HG03159 (cell line): ENCODE measurements at regions not wholly inside any gene's neighbourhood (a gene's known extent, or its start where the extent isn't known, plus 50 kb on each side); places are given as distances from the start of the nearest gene placed in this dataset.

Experiments used
- ATAC-seq: cut with Tn5 transposase; IDR thresholded peaks from one replicate; pipeline ENCODE4 v1.9.1; 2021; ENCODE audit warnings: mild to moderate bottlenecking, moderate library complexity; ENCODE audit not compliant: unreplicated experiment

GRCh38 chr3:178146406-178146831 is 389.8 kb upstream of the KCNMB2 start:
- no peak for ATAC-seq

DNA sequence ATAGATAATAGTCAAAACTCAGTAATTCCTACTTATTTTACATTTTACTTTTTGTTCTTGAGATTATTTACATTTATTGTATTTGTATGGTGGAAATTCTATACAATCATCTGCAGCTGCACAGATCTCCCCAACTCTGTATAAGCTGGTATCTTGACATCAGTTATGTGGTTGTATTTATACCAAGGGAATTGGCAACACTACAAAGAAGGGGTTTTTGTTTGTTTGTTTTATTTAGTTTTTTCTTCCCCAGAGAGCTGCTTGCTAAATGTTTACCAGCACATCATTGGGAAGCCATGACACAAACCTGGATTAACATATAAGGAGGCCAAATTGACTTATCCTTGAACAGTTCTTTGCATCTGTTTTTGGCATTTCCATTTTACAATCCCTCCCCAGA is 389.2 kb upstream of the KCNMB2 start:
- no peak for ATAC-seq

DNA sequence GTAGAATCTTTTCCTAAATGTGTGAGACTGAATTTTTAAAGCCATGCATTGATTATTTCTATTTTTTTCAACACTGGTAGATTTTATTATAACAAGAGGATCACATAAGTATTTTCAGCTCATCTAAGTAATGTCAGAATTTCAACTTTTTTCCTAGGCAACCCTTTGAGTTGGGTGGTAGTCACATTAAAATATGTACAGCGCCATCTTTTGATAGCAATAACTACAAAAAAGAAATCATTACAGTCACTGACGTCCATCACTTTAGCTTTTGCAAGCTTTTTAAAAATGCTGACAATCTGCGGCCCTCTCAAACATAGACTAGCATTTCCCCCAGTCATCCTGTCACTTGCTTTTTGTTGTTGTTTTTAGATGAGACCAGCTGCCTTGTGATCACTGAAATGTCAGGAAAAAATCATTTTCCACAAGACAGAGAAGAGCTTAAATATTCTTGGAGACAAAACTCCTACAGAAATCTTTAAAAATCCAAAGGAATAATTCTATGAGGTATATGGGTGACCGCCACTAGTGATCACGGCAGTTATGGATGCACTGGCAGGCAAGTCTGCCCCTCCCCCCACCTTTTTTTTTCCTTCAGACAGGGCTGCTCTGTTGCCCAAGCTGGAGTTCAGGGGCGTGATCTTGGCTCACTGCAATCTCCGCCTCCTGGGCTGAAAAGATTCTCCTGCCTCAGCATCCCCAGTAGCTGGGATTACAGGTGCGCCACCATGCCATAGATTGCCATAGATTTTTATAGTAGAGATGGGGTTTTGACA is 384.0 kb upstream of the KCNMB2 start:
- ATAC-seq, result no peak

- no peak for ATAC-seq
These were observed 383.2 kb upstream of the KCNMB2 start for GRCh38 chr3:178152988-178153387.

DNA sequence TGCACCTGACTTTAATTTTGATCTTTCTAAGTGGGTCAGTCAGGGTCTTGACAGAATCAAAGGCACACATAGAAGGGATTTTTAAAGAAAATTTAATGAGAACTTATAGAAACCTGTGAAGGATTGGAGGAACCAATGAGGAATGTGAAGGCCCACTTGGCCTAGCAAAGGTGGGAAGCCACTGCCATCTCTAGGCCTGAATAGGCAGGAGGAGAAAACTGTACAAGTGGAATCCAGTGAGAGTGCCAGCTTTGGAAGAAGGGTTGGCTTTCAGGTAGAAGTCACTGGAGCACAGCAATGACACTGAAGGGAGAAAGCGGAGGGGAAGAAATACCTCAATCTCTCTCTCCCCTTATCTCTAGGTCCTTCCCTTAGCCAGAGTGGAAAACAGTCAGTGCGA is 380.7 kb upstream of the KCNMB2 start:
- ATAC-seq, result no peak

GRCh38 chr3:178156301-178156700 is 379.9 kb upstream of the KCNMB2 start:
- ATAC-seq, result no peak

GRCh38 chr3:178159691-178160220 is 376.5 kb upstream of the KCNMB2 start:
- no peak for ATAC-seq

GRCh38 chr3:178169421-178169820 is 366.8 kb upstream of the KCNMB2 start:
- ATAC-seq, result no peak

DNA sequence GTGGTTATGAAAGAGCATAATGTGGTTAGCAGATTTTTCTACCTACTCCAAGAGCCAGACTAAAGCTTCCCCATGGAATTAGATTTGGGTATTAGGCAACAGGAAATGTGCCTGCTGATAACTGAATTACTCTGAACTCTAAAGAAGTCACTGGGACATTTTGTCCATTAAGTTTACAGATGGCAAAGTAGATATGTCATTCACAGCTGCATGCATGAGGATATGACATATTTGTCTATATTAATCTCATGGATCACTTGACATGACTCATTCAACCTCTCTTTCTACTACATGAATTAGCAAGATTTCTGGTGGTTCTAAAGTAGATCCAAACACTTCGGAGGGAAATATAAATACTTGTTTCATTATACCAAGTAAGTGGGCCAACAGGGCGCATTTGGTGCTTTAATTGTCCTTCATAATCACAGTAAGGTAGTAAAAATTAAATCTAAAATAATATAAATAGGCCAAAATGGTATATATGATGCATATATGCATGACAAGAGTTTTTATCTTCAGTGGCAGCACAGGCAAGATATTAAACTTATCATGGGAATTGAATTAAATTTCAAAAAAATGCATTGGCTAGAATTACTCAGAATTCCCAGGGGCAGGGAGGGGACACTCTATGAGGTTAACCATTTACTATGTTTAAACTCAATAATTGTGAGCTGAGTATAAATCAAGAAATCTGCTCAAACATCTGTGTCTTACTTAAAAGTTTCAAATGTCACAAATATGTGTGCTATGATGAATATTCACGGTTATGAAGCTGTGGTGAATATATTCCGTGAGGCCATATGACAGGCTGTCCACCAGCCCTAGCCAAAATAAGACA is 365.3 kb upstream of the KCNMB2 start:
- ATAC-seq, result no peak

- ATAC-seq, result no peak
These were observed 364.1 kb upstream of the KCNMB2 start for GRCh38 chr3:178172121-178172520.

DNA sequence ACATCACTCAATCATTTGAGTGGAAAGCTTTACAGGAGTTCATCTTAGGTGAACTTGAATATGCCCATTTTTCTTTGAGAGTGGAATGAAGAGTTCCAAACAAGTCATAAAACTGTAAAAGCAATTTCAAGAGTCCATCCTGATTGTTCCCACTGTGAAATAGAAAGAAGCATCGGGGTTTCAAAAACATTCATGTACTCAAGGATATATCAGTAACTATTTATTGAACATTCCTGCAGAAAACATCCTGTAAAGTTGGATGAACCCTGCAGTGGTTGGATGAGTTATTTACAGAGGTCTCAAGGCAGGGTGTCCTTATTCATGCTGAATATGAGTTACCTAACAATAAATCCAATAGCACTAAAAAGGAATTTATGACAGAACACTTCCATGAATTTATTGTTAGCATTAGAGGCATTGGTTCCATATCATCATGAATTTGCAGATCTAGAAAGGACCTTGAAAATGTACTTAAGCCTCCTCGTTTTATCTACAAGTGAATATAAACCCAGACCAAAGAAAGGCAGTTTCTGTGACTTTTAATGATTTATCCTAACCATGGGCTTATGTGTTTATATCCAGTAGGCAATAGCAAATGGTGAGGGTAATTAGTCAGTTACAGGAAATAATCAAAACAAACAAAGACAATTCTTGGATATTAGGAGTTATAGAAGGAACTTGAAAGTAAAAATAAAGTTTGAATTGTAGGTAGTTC is 361.9 kb upstream of the KCNMB2 start:
- ATAC-seq, result no peak

- no peak for ATAC-seq
These were observed 355.1 kb upstream of the KCNMB2 start for GRCh38 chr3:178181088-178181487.

DNA sequence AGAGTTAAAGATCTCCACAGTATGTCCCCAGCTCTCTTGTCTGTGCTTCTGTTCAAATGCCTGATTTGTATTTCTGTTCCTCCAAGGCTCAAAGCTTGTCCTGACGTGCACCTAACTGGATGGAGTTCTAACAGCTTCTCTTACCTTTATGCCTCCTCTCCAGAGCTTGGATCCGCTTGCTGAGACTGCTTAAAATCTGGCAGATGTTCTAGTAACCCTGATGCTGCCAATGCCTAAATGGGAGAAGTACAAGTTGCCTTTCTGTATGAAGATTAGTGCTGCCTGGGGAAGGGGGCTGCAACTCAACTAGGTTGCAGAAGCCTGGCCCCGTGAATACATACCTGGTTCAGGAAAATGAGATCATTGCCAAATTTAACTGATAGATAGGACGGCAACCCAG is 354.5 kb upstream of the KCNMB2 start:
- ATAC-seq, result no peak

- no peak for ATAC-seq
These were observed 353.9 kb upstream of the KCNMB2 start for GRCh38 chr3:178182337-178182779.

- ATAC-seq, result no peak
These were observed 351.4 kb upstream of the KCNMB2 start for GRCh38 chr3:178184833-178185232.

DNA sequence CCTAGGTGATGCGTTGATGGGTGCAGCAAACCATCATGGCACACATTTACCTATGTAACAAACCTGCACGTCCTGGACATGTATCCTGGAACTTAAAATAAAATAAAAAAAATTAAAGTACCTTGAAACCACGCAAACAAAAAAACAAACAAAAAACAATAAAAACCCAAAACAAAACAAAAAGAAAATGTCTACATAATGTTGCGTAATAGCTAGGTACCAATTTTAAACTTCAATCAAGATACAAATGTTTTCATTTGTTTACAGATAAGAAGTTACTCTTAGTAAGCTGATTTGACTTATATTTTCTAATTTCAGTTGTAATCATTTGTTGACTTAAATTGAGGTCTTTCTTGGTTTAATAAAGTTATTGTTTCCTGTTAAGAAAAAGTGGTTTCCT is 349.6 kb upstream of the KCNMB2 start:
- ATAC-seq, result no peak

DNA sequence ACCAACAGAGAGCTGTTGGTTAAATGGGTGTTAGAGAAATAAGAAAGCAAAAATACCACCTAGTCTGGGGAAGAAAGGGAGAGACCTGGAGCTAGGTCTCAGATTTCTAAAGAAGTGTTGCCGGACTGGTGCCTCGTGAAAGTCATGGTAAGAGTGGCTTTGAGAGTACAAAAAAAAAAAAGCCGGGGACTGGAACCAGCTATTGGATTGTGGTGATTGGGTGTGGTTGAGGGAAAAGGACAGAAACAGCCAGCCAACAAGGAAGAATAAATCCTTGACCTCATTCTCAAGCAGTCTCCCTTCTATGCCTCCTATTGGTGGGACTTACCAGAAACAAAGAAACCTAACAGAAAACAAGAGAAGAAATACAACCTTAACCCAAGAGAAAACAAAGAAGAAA is 346.4 kb upstream of the KCNMB2 start:
- ATAC-seq, result no peak

GRCh38 chr3:178193846-178194245 is 342.4 kb upstream of the KCNMB2 start:
- no peak for ATAC-seq

- ATAC-seq, result no peak
These were observed 341.7 kb upstream of the KCNMB2 start for GRCh38 chr3:178194539-178194938.

DNA sequence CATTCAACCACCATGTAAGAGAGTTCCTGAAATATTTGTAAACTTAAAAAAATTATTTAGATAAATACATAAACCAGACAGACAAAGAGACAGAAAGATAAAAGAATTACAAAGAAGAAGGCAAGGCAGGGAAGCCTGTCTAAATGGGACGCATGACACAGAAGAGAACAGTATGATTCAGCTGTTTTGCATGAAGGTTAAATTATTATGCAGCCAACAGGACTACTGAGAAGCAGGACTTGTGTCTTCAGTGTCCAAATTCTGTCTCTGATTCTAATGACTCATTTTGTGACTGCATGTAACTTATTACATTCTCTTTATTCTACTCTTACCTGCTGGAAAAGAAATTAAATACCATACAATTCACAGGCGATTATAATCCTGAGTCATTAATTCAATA is 340.4 kb upstream of the KCNMB2 start:
- ATAC-seq, result peak; percentile 86

DNA sequence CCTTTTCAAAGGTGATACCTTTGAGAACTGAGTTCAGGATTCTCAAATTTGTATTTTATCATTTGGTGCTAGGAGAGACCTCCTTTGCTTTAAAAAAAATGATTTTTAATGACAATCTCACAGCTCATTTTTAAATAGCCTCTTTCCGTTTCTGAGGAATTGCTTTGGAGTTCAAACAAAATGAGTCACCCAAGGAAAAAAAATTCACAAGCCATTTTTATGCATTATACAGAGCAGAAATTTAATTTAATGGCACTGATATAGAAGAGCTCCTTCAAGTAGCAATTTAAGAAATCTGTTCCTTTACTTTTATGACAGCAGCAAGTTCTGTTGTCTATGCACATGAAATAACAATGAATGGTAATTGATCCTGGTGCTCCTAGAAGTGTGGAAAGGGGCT is 337.9 kb upstream of the KCNMB2 start:
- no peak for ATAC-seq
